GM19238 (cell line): ENCODE measurements at regions not wholly inside any gene's neighbourhood (a gene's known extent, or its start where the extent isn't known, plus 50 kb on each side); places are given as distances from the start of the nearest gene placed in this dataset.

Experiments
- DNase-seq: peaks from one replicate; pipeline ENCODE4 v3.0.0; 2011; ENCODE audit warnings: low spot score; ENCODE audit not compliant: insufficient read length

DNA sequence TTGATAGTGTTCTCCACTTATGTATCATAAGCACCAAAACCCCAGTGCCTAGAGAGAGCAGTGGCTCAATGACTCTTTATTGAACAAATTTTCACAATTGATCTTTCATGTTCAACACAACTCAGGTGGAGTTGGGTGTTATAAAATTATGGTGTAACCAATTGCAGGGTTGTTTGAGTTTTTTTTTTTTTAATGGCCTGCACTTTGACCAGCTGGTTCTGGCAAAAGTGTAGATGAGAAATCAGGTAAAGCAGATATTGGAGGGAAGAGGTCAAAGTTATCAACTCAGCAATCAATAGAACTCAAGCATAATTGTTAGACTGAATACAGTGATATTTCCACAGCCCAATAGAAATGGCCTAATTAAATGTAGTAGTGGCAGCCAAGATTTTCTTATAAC, 1386.3 kb downstream of the SUCLG1 start:
- DNase-seq, result no peak

- DNase-seq, result no peak
Measured at GRCh38 chr2:83071914-83072313, 1387.2 kb downstream of the SUCLG1 start.

GRCh38 chr2:83071352-83071751, 1387.7 kb downstream of the SUCLG1 start:
- DNase-seq, result no peak

DNA sequence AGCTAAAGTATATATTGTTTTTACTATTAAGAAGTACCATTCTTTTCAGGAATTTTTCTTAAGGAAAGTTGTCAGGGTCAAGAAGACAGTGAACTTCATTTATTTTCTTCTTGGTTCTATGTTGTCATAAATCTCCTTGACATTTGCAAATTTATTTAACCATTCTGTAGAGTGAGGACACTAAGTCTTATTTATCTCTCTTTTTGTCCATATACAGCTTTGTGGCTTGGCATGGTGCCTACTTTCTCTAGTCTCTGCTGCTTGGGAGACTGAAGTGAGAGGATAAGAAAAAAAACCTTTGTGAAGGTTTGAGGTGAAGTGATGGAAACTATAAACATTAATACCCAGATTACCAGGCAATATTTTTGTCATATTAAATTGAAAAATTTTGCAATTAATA, 1389.4 kb downstream of the SUCLG1 start:
- DNase-seq, result no peak

DNA sequence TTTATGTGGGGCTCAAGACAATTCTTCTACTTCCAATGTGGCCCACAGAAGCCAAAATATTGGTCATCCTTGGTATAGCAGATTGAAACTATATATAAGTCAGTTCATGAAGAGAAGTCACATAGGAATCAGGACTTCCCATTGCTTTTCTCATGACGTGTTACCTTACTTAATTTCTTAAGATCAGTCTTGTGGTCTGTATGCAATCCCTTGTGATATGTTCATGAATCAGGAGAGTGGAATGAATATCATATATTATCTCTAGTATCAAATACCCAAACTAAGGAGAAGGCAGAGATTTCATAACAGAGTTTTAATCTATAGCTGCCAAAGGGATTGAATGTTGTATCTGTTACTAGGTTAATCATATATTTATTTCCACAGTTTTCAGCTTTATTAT, 1390.4 kb downstream of the SUCLG1 start:
- no peak for DNase-seq

GRCh38 chr2:83067947-83068346, 1391.1 kb downstream of the SUCLG1 start:
- no peak for DNase-seq

GRCh38 chr2:83063933-83064332, 1395.1 kb downstream of the SUCLG1 start:
- no peak for DNase-seq

GRCh38 chr2:83063511-83063910, 1395.6 kb downstream of the SUCLG1 start:
- DNase-seq, result no peak

GRCh38 chr2:83058683-83059082, 1400.4 kb downstream of the SUCLG1 start:
- no peak for DNase-seq

GRCh38 chr2:83055376-83056010, 1403.6 kb downstream of the SUCLG1 start:
- no peak for DNase-seq

DNA sequence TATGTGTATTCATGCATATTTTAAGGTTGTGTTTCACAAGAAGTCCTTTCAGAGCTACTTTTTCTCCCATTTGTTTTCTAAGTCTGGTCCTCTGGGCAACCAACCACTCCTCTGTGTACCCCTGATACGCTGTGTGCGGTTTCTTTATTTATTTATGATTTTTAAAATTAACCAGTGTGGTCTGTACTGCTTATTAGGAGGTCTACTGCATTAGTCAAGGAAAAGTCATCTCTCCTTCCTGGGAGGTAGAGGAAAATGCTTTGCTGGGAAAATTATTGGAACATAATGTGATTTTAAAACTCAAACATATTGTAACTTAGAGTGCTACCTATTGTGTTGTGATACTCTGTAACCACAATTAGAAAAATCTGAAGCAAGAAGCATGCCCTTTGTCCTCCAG, 1404.3 kb downstream of the SUCLG1 start:
- DNase-seq, result no peak

DNA sequence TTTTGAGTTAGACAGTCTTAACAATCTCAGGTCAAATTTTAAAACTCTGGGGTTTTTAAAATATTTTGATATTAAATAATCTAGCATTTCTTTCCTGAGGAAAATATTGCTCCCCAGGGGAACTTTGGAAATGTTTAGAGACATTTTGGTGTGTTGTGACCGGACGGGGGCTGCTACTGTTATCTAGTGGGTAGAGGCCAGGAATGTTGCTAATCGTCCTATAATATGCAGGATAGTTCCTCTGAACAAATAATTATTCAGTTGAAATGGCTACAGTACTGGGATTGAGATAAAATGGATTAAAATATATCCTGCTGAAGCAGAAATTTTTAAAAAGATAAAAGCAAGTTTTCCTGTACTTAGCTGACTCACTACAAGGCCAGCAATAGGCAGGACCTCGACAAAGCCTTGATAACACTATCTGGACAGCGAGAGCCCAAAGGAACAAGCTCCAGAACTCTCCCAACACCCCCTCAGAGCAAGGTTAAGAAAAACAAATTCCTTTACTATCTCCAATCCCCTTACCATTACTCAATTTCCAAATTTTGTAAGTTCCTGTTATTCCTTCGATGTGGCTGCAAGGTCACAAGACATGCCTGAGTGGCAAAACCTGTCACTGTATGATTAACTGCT, 1407.4 kb downstream of the SUCLG1 start:
- no peak for DNase-seq

GRCh38 chr2:83042053-83042452, 1417.0 kb downstream of the SUCLG1 start:
- no peak for DNase-seq

DNA sequence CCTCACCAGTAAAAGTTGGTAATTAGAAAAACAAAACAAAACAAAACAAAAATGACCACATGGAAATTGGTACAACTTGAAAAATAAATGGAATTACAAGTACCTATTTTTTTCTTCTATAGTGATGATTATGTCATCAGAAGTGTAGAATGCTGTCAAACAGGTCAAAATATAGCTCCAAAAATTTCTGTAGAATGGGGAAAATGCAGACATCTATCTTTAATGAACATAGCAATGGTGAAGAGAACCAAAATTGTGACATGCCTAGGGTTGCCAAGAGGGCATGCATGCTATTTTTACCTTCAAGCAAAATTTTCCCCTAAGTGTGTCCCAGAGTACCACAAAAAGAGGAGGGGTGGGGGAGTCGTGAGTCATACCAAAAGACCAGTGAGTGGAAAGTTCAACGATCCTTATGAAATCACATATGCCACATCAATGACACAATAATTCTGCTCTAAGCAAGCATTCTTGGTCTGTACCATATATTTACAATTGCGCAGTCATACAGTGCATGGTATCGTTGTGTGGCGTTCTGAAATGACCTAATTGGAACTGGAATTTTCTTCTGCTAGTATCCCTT, 1436.4 kb downstream of the SUCLG1 start:
- DNase-seq, result no peak

DNA sequence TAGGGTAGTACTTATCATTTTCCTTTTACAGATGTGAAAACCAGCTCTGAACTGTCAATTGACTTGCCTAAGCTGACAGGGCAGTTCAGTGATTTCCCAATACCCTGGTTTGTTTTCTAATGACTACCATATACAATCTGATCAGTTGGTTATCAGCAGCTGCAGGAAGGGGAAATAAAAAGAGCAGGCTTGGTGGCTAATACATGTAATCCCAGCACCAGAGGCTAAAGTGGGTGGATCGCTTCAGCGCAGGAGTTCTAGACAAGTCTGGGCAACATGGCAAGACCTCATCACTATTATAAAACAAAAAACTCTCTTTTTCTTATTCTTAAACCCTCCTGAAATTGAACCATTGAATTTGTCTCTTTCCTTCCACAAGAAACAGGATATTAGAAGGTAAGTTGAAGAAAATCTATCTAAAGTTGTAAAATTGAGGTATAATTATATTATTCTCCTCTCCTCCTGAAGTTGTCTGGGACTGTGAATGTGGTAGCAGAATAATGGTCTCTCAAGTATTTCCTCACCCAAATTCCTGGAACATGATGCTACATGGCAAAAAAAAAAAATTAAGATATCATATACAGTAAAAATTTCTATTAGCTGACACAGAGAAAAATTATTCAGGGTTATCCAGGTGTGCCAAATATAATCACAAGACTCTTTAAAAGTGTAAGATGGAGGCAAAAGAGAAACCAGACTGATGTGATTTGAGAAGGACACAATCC, 1441.6 kb downstream of the SUCLG1 start:
- no peak for DNase-seq

- no peak for DNase-seq
Measured at GRCh38 chr2:83016343-83017110, 1442.6 kb downstream of the SUCLG1 start.

- no peak for DNase-seq
Measured at GRCh38 chr2:83015900-83016299, 1443.2 kb downstream of the SUCLG1 start.

- no peak for DNase-seq
Measured at GRCh38 chr2:83015035-83015715, 1443.9 kb downstream of the SUCLG1 start.

DNA sequence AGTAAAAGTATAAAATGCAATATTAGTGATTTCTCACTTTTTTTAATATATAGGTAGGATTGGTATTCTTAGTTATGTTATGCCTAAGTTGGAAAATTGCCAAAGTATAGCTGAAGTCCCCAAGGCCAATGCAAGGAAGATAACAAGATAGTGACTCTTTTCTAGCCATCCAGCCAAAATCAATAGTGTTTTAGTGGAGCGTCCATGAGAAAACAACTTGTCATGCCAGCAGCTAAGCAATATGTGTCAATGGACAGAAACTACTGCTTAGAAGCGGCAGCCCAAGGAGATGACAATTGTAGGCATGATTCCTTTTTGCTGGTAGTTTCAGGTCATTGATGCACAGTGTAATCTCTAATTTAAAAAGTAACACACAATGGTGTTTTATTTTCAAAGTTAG, 1444.6 kb downstream of the SUCLG1 start:
- no peak for DNase-seq

GRCh38 chr2:83006961-83007360, 1452.1 kb downstream of the SUCLG1 start:
- DNase-seq, result no peak

DNA sequence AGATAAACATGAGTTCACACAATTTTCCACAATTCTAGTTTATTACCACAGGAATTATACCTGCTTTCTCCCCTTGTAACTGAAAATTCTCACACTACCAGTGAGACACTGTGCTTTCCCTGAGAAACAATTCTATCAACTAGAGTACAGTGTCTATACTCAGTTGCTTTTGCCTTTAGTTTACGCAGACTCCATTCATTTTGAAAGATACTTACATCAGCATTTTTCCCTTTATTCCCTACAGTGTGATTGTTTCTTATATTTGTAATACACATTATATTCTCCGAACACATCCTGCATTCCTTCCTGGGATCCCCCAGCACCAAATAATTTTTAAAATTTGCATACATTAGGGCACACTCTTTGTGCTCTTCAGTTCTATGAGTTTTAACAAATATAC, 1455.5 kb downstream of the SUCLG1 start:
- DNase-seq, result no peak
